A172 (cell line): ENCODE measurements at regions not wholly inside any gene's neighbourhood (a gene's known extent, or its start where the extent isn't known, plus 50 kb on each side); places are given as distances from the start of the nearest gene placed in this dataset.

Source experiments
- DNase-seq: peaks from one replicate; pipeline ENCODE4 v3.0.0-alpha.2; 2015; ENCODE audit warnings: low spot score

DNA sequence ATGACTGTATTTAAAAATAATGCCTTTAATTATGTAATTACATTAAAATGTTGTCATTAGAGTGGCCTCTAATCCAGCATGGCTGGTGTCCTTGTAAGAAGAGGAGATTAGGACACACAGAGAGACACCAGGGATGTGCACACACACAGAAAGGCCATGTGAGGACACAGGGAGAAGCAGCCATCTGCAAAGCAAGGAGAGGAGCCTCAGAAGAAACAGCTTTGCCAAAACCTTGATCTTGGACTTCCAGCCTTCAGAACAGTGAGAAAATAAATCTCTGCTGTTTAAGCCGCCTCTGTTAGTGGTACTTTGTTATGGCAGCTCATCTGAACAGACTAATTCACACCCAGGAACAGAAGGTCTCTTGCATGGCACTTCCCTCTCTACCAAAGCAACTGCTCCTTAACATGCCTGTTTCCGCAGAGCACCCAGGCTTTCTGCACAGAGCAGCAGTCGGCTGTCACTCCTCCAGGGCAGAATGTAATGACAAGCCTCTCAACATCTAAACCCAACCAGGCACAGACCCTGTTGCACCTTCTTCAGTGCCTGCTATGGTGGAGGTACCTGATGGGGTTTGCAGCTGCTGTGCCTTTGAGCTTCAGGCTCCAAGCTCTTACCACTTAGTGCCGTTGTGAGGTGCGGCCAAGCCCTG lies 377.7 kb downstream of the TDRD15 start:
- no peak for DNase-seq

GRCh38 chr2:21515903-21516302 lies 392.1 kb downstream of the TDRD15 start:
- DNase-seq, result no peak

- DNase-seq, result no peak
Observed at GRCh38 chr2:21519412-21519811, 395.6 kb downstream of the TDRD15 start.

DNA sequence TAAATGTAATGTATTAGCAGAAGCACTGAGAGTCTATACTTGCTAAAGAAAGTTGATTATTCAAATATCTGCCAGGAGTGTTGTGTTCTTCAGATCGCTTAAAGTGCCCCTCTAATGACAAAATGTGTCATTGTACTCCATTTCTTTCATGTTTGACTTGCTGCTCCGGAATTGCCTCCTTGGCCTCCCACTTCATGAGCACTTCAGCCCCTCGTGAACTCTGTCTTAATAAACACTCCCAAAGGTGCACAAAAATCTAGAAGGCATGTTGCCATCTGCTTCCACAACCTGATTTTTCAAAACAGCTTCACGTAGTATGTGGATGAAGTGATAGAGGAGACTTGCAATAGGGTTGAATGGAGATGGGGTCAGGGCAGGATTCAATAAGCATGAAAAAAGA lies 396.1 kb downstream of the TDRD15 start:
- no peak for DNase-seq

GRCh38 chr2:21535826-21536225 lies 412.1 kb downstream of the TDRD15 start:
- DNase-seq, result no peak

GRCh38 chr2:21539685-21540084 lies 415.9 kb downstream of the TDRD15 start:
- no peak for DNase-seq

DNA sequence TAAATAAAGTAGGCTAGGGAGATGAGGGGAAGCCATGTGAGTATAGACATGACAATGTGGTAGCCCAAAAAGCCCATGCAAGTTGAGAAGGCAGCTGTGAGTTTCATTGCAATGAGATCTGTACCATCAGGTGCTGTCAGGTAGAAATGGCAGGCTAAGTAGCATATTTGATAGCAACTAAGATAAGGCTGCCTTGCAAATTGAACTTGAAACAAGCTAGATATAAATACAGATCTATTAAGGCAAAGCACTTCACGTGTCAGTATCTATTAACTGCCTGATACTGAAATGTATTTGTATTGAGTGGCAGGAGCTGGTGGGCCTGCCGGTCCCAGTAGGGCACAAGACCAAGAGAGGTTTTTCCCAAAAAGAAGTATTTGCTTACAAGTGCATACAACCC lies 419.9 kb downstream of the TDRD15 start:
- no peak for DNase-seq

GRCh38 chr2:21544392-21544791 lies 420.6 kb downstream of the TDRD15 start:
- no peak for DNase-seq

- no peak for DNase-seq
Observed at GRCh38 chr2:21552981-21553380, 429.2 kb downstream of the TDRD15 start.

DNA sequence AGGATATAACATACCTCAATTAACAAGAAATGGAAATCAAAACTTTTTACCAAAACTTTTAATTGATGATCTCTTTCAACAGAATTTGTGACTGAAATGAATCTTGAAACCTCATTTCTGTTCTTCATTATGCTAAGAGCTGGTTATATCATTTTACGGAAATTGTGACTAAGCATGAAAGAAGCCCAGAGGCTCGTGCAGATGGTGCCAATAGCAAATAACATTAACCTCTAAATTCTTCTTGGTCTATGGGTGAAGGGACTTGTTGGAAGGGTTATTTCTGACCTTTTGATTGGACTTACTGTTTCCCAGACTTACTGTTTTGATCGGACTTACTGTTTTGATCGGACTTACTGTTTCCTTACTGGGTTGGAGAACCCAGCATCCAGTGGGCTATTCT lies 435.6 kb downstream of the TDRD15 start:
- DNase-seq, result no peak

DNA sequence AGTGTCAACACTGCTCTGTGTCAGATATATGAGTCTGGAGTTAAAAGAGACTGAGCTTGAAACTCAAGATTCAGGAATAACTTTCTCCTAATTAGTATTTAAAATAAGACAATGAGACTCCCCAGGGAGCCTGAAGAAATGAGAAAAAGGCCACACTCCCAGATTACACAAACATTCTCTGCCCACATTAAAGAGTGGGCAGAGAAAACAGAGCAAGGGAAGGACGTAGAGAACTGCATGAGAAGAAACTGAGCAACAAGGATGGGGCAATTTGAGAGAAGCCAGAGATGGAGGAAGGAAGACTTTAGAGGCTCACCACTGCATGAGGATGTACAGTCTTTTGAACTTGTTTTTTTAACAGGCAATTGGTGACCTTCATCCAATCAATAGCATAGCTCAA lies 438.2 kb downstream of the TDRD15 start:
- DNase-seq, result no peak

DNA sequence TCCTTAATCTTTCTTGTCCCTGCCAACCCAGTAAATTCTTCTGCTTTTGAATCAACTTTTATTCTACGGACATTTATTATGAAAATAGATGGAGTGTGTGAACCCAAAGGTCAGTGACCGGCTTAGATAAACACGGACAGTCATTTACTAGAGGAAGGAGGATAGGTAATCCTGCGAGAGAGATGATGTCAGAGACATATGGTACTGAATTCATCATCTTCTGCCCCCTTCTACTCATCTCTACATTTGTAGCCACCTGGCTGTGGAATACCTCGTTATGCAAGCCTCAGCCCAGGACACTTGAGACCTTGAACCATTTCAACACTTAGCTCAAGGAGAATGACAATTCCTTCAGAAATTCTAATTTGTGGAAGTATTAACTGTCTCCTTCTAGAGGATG lies 443.6 kb downstream of the TDRD15 start:
- DNase-seq, result no peak

GRCh38 chr2:21571686-21572085 lies 447.9 kb downstream of the TDRD15 start:
- no peak for DNase-seq

DNA sequence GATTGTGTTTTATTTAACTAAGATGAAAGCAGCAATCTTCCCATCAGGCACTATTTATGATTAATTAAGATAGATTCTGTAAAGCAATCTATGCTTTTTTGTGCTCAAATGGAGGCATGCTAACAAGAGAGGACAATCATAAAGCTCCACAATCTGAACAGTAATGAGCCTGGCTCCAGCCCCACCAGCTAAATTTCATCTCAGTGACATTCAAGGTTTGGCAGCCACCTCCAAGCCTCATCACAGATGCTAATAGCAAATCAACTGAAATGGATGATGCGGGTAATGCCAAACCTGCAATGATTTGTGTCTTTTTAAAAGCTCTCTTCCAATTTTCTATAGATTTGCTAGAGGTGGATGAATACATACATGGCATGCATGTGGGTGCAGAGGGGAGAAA lies 456.6 kb downstream of the TDRD15 start:
- no peak for DNase-seq

- no peak for DNase-seq
Observed at GRCh38 chr2:21585881-21586280, 462.1 kb downstream of the TDRD15 start.

DNA sequence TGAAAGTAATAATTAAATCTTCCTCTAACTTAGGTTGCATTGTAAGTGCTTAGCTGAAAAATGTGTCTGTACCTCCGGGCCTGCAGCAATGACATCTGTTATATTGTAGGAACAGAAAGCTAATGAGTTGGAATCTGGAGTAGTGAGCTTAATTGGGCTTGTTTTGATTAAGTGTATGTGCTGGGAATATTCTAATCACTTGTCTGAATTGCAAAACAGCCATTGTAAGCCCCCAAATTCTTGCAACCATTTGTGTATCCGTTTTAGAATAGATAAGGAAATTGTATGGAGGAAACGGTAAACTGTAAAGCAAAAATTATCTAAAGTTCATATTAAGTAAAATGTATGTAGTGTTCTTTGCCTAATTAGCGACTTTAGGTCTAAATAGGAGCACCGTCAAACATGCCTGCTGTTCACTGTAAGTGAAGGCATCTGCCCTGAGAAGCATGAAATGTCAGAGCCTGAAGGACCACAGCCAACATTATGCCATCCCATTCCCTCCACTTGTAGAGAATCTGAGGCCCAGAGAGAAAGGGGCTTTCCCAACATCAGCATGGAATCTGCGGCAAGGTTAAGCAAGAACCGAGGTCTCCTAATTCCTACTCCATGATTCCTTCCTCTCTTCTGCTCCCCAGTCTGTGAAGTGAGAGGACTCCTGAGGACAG lies 466.4 kb downstream of the TDRD15 start:
- no peak for DNase-seq

- no peak for DNase-seq
Observed at GRCh38 chr2:21591926-21592325, 468.2 kb downstream of the TDRD15 start.

GRCh38 chr2:21599417-21599816 lies 475.6 kb downstream of the TDRD15 start:
- no peak for DNase-seq

- DNase-seq, result no peak
Observed at GRCh38 chr2:21602789-21603188, 479.0 kb downstream of the TDRD15 start.

GRCh38 chr2:21607572-21607971 lies 483.8 kb downstream of the TDRD15 start:
- no peak for DNase-seq

DNA sequence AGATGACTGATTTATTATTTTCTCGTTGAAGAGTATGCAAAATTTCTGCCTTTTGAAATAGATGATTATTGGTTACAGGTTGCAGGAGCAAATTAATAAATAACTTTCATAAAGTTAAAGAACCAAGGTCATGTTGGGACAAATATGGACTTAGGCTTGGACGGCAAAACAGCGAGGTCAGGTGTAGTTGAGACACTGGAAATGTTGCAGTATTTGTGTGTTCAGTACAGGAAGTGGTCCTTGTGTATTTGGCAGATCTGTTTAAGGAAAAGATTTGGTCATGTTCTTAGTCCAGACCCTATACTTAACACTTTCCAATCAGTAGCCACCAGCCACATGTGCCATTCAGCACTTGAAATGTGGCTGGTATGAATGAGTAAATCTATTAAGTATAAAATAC lies 486.5 kb downstream of the TDRD15 start:
- DNase-seq, result no peak

DNA sequence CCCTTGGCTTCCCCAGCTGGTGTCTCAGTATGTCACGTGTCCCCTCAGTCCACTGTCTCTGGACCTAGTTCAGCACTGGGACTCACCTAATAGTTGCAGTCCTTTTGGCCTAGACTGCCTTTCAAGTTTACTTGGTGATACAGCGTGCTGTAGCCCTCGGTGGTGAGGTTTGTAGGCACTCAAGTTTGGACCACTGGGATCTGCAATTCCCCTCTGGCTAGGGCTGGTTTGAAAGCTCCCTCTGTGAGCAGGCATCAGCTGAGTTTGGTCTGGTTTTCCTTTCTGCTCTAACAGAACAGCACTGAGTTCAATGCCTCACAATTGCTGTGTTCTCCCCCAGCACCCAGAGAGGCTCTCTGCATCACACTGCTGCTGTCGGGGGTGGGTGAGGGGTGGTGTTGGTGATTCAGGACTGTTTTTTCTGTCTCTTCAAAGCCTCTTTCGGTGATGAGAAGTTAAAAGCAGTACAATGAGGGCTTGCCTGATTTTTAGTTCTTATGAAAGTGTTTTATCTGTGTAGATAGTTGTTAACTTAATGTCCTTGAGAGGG lies 494.2 kb downstream of the TDRD15 start:
- no peak for DNase-seq

DNA sequence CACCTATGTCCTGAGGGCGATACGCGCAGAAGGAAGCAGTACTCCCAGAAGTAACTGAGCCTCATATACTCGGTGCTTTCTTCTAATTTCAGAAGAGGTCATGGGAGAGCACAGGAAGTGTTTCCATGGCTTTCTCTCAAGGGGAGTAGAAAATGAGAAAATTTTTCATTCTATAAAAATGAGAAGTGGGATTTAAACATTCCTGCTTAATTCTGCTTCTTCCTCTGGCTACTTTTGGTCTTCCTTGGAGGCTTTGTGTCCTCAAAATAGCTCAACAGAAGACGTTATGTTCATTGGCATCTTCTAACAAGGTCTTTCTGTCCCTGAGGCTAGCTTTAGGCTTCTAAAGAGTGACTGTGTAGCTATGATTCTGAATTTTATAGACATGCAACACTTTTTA lies 497.0 kb downstream of the TDRD15 start:
- no peak for DNase-seq

DNA sequence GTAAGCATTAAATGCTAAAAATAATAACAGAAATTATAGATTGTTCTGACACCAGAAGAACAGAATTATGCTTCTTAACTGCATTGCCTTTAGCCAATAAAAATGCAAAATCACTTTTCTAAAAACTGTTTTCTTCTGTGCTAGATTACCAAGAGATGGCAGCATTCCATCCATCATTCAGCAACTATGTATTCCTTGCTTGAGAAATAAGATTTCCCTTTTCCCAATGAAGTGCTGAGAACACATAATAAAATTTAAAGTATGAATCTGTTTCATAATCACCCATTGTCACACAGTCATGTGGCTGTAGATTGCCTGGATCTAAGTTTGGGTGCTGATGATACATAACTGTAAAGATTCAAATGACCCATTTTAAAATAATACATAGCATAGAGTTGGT lies 504.2 kb downstream of the TDRD15 start:
- no peak for DNase-seq
